Left ventricle myocardium inferior (tissue), 1 donor: ENCODE measurements at regions not wholly inside any gene's neighbourhood (a gene's known extent, or its start where the extent isn't known, plus 50 kb on each side); places are given as distances from the start of the nearest gene placed in this dataset. TPM values are rescaled to one million over a fixed set of nuclear protein-coding genes. Genes with fewer than 3 reads are reported as not detected.

ENCODE experiments used
- DNase-seq: peaks from one replicate; pipeline ENCODE4 v3.0.0-alpha.2; 2020
- H3K27ac ChIP-seq: fragments of 200-600 bp; replicated peaks from 2 replicates; pipeline ENCODE4 v1.8.0; 2021
- H3K27me3 ChIP-seq: fragments of 200-600 bp; 2 replicates; pipeline ENCODE4 v1.8.0; 2021; ENCODE audit warnings: low read depth
- H3K36me3 ChIP-seq: fragments of 200-600 bp; 2 replicates; pipeline ENCODE4 v1.8.0; 2021
- H3K4me1 ChIP-seq: fragments of 200-600 bp; 2 replicates; pipeline ENCODE4 v1.8.0; 2021
- H3K4me3 ChIP-seq: fragments of 200-600 bp; 2 replicates; pipeline ENCODE4 v1.8.0; 2021; ENCODE audit warnings: mild to moderate bottlenecking, moderate library complexity
- H3K9me3 ChIP-seq: fragments of 200-600 bp; replicated peaks from 2 replicates; pipeline ENCODE4 v1.8.0; 2021
- intact Hi-C: fragments of 100-400 bp; cut with micrococcal nuclease; formaldehyde crosslinking; loops from one replicate; pipeline ENCODE4 v1.11.0; 2022
- microRNA-seq: library from miRNA; unstranded; fragments of <30 nt; microRNA quantifications from one replicate; pipeline ENCODE4 v1.2.0, GENCODE V29; 2020
- TF ChIP-seq, protein P1 (sequence below): fragments of 200-600 bp; IDR thresholded peaks from 2 replicates; pipeline ENCODE4 v1.8.0; 2021; ENCODE audit warnings: antibody characterized with exemption, mild to moderate bottlenecking, borderline replicate concordance
- donor health status: DM: no; HTN: yes; CAD: no; lungs with severe emphysema.

DNA sequence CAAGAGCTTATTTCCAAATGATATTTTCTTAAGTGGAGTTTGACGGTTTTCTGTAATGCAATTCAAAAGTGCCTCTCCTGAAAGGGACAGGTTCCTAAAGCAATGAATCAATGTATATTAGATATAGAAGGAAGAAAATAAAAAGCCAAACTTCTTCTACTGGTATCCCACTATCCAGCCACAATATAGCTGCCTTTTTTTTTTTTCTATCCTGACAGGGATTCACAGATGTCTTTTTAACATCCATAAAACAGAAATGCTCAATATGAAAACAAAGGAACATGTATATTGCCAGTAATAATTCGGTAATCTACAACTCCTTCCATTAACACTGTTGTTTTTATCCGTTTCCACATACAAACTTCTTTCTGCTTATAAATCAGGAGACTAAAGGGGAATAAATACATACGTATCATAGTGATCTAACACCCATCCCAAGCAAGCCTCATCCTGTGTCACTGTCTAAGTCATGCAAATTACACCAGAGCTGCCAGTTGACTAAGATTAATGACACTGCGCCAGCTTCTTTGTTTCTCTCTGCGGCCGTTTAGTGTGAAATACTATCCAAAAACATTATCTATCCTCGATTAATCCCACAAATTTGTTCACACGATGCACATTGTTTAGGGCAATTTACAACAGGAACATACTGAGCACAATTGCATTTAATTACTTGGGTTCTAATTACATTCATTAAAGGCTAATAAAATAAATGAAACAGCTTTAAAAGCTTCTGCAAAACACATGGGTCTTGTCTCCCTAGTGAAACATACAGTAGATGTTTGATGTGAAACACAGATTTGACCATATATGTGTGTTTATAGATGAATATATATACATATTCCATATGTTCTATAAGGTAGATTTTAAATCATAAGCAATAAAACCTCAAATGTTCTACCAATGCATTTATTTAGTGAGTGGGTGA lies 51.9 kb upstream of the CDIN1 start:
- intact Hi-C loops: no loop called here
- Histone ChIP-seq H3K9me3 (no peaks in the 10 kb centered on the region), H3K4me1 (no peaks in the 10 kb centered on the region), H3K27ac (no peak overlapping the region), H3K4me3 (no peak overlapping the region), H3K27me3 (no peaks in the 10 kb centered on the region), H3K36me3 (no peaks in the 10 kb centered on the region)
- TF ChIP-seq, protein P1, sequence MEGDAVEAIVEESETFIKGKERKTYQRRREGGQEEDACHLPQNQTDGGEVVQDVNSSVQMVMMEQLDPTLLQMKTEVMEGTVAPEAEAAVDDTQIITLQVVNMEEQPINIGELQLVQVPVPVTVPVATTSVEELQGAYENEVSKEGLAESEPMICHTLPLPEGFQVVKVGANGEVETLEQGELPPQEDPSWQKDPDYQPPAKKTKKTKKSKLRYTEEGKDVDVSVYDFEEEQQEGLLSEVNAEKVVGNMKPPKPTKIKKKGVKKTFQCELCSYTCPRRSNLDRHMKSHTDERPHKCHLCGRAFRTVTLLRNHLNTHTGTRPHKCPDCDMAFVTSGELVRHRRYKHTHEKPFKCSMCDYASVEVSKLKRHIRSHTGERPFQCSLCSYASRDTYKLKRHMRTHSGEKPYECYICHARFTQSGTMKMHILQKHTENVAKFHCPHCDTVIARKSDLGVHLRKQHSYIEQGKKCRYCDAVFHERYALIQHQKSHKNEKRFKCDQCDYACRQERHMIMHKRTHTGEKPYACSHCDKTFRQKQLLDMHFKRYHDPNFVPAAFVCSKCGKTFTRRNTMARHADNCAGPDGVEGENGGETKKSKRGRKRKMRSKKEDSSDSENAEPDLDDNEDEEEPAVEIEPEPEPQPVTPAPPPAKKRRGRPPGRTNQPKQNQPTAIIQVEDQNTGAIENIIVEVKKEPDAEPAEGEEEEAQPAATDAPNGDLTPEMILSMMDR: no peak
- no peak for DNase-seq

DNA sequence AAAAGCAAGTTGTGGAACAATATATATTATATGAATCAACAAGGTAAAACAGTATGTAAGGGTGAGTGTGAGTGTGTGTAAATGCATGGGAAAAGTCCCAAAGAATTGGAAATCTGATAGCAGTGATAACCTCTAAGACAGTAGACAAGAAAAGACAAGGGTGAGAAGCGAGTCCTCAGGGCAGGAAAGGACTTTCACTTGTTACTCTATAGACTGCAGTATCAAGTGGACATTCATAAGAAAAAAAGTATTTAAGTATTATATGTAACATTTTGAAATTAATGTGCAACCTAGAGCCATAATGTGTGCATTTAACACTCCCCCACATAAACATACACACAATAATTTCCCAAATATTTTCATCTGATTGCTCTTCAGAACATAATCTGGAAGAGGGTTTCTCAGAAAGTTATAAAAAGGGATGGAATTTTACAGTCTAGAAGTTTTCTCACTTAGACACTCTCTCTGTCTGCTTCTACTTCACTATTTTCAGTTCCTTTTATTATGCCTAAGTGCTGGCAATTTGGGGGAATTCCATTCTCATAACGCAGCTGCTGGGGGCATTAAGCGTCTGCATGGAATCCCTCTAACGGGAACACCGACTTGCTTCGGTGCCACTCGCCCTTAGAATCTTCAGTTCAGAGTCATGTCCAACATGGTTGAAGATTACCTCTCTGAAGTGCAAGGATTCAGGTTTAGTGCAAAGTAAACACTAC lies 50.0 kb upstream of the CDIN1 start:
- no peak for DNase-seq
- intact Hi-C loops: no loop called here

More for the DNA sequence above, 50.0 kb upstream of the CDIN1 start:
- Histone ChIP-seq H3K27ac (no peak overlapping the region), H3K27me3 (no peaks in the 10 kb centered on the region), H3K36me3 (no peaks in the 10 kb centered on the region), H3K4me1 (no peaks in the 10 kb centered on the region), H3K4me3 (no peak overlapping the region), H3K9me3 (no peaks in the 10 kb centered on the region)
- TF ChIP-seq, protein P1: no peak

Small RNA genes lying in the stretch of these regions (microRNA-seq; reads per million reads assigned to microRNA genes)
- not detected for gene MIR4510
